HG02885 (cell line): ENCODE measurements at regions not wholly inside any gene's neighbourhood (a gene's known extent, or its start where the extent isn't known, plus 50 kb on each side); places are given as distances from the start of the nearest gene placed in this dataset.
"Not testable (repeated sequence)": the region's sequence is repeated elsewhere in the genome, so short reads cannot be mapped to it uniquely, and the experiment has no call there.

Experiments used
- ATAC-seq: cut with Tn5 transposase; IDR thresholded peaks from one replicate; pipeline ENCODE4 v1.9.1; 2021; ENCODE audit warnings: mild to moderate bottlenecking; ENCODE audit not compliant: unreplicated experiment, poor library complexity

- no peak for ATAC-seq
Measured at GRCh38 chr6:72530750-72531149, 91.1 kb upstream of the KCNQ5 start.

- no peak for ATAC-seq
Measured at GRCh38 chr6:72533606-72534005, 88.3 kb upstream of the KCNQ5 start.

GRCh38 chr6:72534236-72534635 is 87.6 kb upstream of the KCNQ5 start:
- ATAC-seq: no peak

GRCh38 chr6:72535124-72535523 is 86.7 kb upstream of the KCNQ5 start:
- ATAC-seq: no peak

- no peak for ATAC-seq
Measured at GRCh38 chr6:72547020-72547419, 74.8 kb upstream of the KCNQ5 start.

GRCh38 chr6:72551470-72551869 is 70.4 kb upstream of the KCNQ5 start:
- ATAC-seq: no peak

- no peak for ATAC-seq
Measured at GRCh38 chr6:72552938-72553337, 68.9 kb upstream of the KCNQ5 start.

GRCh38 chr6:72553531-72554511 is 68.0 kb upstream of the KCNQ5 start:
- no peak for ATAC-seq

GRCh38 chr6:72554761-72555221 is 67.1 kb upstream of the KCNQ5 start:
- no peak for ATAC-seq

GRCh38 chr6:72559067-72559466 is 62.8 kb upstream of the KCNQ5 start:
- ATAC-seq: no peak

GRCh38 chr6:72559555-72559954 is 62.3 kb upstream of the KCNQ5 start:
- no peak for ATAC-seq

- no peak for ATAC-seq
Measured at GRCh38 chr6:72560721-72561593, 60.9 kb upstream of the KCNQ5 start.

- no peak for ATAC-seq
Measured at GRCh38 chr6:72561629-72562028, 60.2 kb upstream of the KCNQ5 start.

GRCh38 chr6:72564231-72564630 is 57.6 kb upstream of the KCNQ5 start:
- no peak for ATAC-seq

- ATAC-seq: not testable (repeated sequence)
Measured at GRCh38 chr6:72571993-72572392, 49.9 kb upstream of the KCNQ5 start.
